NK-92 treated with Interleukin-12 subunit alpha and Interleukin-12 subunit beta, amount 100 ng/mL, for 24 hours (cell line): ENCODE measurements at regions not wholly inside any gene's neighbourhood (a gene's known extent, or its start where the extent isn't known, plus 50 kb on each side); places are given as distances from the start of the nearest gene placed in this dataset.

Source experiments
- DNase-seq: peaks from one replicate; lab custom pipeline; 2025; lab: John Stamatoyannopoulos, UW

- no peak for DNase-seq
Measured at GRCh38 chr3:59135096-59135495, 85.3 kb upstream of the CFAP20DC start.

DNA sequence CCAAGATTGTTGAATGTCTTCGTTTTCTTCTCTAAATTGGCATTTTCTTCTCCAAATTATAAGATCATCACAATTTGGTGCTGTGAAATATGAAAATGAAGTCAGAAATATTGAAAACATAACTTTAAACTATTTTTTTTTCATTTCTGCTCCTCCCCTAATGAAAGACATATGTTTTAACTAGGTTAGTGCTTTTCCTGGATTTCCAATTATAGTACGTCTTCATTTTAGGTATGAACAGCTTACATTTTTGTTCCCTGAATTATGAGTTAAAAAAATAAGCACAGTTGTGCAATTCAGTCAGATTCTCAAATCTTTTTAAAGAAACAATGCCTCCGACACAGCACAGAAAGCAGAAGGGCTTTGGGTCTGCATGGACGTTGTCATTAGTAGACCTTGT, 83.5 kb upstream of the CFAP20DC start:
- no peak for DNase-seq

GRCh38 chr3:59131016-59131766, 81.4 kb upstream of the CFAP20DC start:
- DNase-seq: no peak

GRCh38 chr3:59128685-59129084, 78.9 kb upstream of the CFAP20DC start:
- no peak for DNase-seq

- no peak for DNase-seq
Measured at GRCh38 chr3:59127071-59127470, 77.2 kb upstream of the CFAP20DC start.

- DNase-seq: no peak
Measured at GRCh38 chr3:59126446-59126845, 76.6 kb upstream of the CFAP20DC start.

DNA sequence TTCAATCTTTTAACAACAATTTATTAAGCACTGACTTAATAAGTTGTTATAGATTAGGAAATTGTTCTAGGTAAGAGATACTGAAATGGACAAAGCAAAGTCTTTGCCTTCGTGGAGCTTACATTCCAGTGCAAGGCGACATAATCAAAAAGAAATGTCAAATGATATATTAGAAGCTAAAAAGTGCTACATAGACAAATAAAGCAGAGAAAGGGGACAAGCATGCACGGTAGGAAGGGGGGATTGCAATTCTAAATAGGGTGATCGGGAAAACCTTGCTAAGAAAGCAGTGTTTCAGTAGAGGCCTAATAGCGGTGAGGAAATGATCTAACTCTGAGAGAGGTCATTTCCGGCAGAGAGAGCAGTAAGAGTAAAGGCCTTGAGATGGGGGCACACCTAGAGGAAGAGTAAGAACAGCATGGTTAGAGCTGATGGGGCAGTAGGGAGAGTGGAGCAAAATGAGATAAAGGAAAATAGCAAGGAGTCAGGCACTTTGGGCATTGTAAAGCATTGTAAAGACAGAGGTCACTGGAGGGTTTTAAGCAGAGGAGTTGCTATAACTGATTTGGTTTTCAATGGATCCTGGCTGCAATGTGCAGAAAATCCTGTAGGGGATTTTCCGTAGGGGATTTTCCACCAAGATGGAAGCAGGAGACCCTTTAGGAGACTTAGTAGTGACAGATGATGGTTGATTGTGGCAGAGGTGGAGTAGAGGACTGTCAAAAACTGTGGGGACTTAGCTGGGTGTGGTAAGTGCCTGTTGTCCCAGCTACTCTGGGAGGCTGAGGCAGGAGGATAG, 71.7 kb upstream of the CFAP20DC start:
- DNase-seq: no peak

GRCh38 chr3:59118928-59119327, 69.1 kb upstream of the CFAP20DC start:
- DNase-seq: no peak

DNA sequence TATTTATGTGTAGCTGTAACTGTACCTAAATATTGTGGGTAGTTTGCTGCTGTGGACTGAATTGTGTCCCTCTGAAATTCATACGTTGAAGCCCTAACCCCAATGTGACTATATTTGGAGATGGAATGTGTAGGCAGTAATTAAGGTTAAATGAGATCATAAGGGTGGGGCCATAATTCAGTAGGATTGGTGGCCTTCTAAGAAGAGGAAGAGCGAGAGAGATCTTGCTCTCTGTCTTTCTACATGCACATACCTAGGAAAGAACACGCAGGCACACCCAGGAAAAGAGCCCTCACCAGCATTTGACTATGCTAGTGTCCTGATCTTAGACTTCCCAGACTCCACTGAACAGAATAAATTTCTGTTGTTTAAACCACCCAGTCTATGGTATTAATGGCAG, 67.6 kb upstream of the CFAP20DC start:
- no peak for DNase-seq

DNA sequence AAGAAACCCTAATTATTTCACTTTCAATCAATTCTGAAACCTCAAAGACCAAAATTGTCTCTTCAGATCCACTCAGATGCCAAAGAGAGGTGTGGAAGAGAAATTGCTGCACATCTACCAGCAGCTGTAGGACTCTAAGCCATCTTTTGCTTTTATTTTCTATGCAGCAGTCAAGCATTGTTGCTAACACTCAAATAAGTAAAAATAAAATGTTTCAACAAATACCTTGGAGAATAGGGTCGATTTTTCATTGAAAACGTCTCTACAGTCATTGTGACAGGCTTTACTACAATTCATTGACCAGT, 66.4 kb upstream of the CFAP20DC start:
- DNase-seq: no peak

DNA sequence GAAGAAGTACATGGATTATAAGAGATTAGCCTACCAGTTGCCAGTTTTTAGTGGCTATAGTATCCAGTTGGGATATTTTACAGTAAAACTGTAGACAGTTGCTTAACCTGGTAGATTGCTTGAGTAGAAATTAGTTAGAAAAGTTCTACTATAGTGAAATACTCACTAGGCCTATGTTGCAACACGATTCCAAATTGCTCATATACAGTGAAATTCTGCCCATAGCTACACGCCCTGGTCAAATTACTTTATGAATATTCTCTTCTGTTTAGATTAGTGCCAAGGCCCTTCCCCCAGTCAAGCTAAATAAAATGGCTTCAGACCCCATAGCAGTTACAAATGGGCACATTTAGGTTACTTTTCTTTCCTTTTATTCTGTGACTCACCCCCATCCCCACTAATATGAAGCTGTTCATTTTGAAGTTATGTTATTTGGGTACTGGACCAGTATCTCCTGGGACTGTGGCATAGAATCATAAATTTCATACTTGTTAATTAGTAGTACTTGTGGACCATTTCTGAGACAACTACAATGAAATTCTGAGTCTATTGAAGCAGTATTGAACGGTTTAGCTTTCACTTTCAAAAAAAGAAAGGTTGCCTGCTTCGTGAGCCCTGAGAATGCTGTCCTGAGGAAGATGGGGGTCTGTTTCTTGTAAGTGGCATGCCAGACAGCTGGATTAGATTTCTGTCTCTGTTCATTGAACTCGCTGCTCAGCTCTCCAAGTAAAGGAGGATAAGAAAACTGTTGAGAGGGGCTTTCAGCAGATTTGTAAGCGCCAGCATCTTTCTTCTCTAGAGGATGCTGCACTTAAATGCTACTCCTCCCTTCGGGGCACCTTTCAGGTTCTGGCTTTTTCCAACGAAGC, 65.8 kb upstream of the CFAP20DC start:
- DNase-seq: no peak

DNA sequence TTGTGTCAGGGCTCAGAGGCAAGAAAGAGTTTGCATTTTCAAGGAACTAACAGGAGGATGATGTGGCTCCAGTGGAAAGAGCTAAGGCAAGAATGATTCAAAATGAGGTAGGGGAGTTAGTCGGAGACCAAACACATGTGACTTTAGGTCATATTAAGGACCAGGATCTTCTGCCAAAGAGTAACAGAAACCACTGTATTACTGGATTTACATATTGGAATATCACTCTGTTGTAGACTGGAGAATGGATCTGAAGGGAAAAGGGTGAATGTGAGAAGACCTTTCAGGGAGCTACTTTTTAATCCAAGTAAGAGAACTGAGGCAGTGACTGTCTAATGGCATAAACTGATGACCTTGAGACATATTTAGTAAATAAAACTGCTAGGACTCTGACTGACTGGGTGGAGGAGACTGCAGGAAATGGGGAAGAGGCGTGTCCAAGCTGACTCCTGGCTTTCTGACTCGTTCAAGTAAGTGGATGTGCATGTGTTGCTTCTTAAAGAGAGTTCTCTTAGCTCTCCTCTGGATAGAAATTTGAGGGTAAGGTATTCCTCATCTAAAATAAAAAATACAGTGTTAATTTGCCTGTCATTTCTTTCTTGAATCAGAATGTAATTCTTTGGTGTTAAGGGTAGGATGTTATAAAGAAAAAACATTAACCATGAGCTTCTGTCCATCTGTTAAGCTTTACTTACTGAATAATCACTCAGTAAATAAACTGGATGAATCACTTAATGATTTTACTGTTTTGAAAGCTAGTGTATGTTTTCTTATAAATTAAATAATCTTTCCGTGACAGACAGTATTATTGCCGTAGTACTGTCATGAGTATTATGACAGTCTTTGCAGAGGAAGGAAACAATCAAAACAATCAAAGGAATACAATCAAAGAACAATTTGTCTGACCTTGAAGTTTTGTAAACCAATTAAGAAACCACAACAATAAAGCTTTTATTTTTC, 58.3 kb upstream of the CFAP20DC start:
- DNase-seq: no peak

DNA sequence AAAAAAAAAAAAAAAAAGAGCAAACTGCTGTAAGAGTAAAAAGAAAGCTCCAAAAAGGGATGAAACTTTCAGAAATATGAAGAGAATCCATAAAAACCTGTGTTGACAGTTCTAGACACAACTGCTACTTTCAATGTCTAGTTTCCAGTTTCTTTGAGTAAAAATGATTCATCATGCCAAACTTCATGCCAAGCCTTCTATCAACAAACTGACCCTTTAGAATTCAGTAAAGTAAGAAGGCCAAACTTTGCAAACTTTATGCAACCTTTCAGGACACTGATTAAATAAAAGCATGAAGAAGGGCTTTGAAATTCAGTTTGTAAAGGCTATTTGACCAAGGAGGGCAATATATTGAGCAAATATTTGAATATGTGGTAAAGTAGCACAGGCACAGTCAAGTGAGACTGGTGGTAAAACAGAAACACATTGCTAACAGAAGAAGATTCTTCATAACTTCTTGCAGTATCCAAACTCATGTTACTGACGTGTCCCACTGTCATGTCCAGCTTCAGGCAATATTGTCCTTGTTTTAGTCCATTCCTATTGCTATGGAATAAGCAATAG, 56.3 kb upstream of the CFAP20DC start:
- DNase-seq: no peak

DNA sequence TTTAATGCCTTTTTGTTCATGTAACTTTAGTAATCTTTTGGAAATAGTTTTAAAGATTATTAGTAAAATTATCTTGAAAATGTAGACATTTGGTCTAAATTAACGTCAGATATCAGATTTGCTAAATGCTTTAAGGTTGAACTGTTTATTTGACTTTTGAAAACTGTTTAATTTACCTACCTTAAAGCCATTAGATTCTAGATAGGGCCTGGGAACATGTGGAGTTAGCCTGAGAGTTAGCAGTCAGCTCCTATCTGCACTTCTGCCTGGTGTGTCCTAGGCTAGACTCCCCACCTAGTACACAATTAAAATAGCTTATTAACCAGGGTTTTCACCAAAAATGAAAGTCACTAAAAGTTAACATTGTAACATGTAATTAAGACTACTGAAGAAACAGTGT, 53.7 kb upstream of the CFAP20DC start:
- no peak for DNase-seq

- no peak for DNase-seq
Measured at GRCh38 chr3:59101231-59101736, 51.5 kb upstream of the CFAP20DC start.
